ENCODE measurements at regions not wholly inside any gene's neighbourhood (a gene's known extent, or its start where the extent isn't known, plus 50 kb on each side); places are given as distances from the start of the nearest gene placed in this dataset.
"Not testable (repeated sequence)": the region's sequence is repeated elsewhere in the genome, so short reads cannot be mapped to it uniquely, and the experiment has no call there.

GRCh38 chr10:30178356-30178964 is 119.1 kb upstream of the JCAD start:
- in situ Hi-C loops (cut with HindIII; ENCODE audit: low pct_unique_long_range_greater_than_20kb, low sequenced_read_pairs), result no loop called here
- TF ChIP-seq JUND (IDR thresholded peaks at IDR 0.05; ENCODE audit: low read depth), result no peak
- DNase-seq (ENCODE audit: low read depth in 1 of 2, low spot score in 1 of 2), result no peak

GRCh38 chr10:30176776-30177533 is 117.6 kb upstream of the JCAD start:
- no peak for TF ChIP-seq JUND (IDR thresholded peaks at IDR 0.05; ENCODE audit: low read depth)
- in situ Hi-C loops (cut with HindIII; ENCODE audit: low pct_unique_long_range_greater_than_20kb, low sequenced_read_pairs), result no loop called here
- DNase-seq (ENCODE audit: low read depth in 1 of 2, low spot score in 1 of 2), result no peak

GRCh38 chr10:30176182-30176581 is 116.8 kb upstream of the JCAD start:
- in situ Hi-C loops (cut with HindIII; ENCODE audit: low pct_unique_long_range_greater_than_20kb, low sequenced_read_pairs), result no loop called here
- TF ChIP-seq JUND (IDR thresholded peaks at IDR 0.05; ENCODE audit: low read depth), result no peak
- no peak for DNase-seq (ENCODE audit: low read depth in 1 of 2, low spot score in 1 of 2)

DNA sequence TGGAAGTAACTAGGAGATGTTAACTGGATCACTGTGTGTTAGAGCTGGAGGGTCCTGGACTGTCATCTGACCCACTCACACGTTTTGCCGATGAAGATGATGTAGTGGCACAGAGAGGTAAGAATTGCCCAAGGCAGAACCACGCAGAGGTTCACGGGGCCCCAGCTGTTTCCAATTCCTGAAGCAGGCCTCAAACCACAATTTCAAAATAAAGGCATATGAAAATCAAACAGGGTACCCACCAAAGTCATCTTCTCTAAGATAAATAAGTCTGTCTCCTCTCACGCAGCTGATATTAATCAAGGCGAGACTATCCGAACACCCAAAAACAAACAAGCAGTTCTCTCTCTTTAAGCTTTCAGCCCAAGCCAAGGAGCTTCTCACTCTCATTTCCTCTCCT is 113.3 kb upstream of the JCAD start:
- in situ Hi-C loops (cut with HindIII; ENCODE audit: low pct_unique_long_range_greater_than_20kb, low sequenced_read_pairs), result no loop called here
- no peak for TF ChIP-seq JUND (IDR thresholded peaks at IDR 0.05; ENCODE audit: low read depth)
- DNase-seq (ENCODE audit: low read depth in 1 of 2, low spot score in 1 of 2), result no peak

GRCh38 chr10:30172091-30172490 is 112.7 kb upstream of the JCAD start:
- no peak for DNase-seq (ENCODE audit: low read depth in 1 of 2, low spot score in 1 of 2)
- in situ Hi-C loops (cut with HindIII; ENCODE audit: low pct_unique_long_range_greater_than_20kb, low sequenced_read_pairs), result no loop called here
- no peak for TF ChIP-seq JUND (IDR thresholded peaks at IDR 0.05; ENCODE audit: low read depth)

DNA sequence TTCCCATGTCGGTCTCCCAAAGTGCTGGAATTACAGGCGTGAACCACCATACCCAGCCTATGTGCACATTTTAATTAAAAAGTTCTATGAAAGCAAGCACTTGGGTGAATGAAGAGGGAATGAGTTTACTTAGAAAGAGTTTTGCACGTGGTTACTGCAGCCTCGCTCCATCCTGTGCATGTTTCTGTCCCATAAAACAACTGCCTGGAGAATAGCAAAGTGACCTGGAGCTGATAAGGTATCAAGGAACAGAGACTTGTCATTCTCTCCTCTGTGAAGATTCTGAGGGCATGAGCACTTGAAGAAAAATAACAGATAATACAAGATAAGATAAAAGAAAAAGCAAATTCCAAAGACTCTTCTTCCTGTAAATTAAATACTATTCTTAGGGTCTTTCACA is 112.2 kb upstream of the JCAD start:
- TF ChIP-seq JUND (IDR thresholded peaks at IDR 0.05; ENCODE audit: low read depth), result no peak
- no peak for DNase-seq (ENCODE audit: low read depth in 1 of 2, low spot score in 1 of 2)
- in situ Hi-C loops (cut with HindIII; ENCODE audit: low pct_unique_long_range_greater_than_20kb, low sequenced_read_pairs), result no loop called here

DNA sequence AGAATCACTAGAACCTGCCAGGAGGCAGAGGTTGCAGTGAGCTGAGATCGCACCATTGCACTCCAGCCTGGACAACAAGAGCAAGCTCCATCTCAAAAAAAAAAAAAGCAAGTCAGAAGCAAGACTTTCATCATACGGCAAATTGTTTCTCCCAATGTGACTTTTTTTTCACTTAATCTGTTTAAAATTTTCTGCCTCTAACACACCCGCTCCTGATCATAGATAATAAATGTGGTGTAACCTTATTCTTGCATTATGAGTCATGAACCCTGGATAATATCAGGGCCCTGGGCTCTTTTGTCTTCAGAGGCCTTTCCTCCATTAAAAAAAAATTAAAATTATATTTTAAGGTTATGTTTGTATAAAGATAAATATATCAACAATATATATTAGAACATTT is 111.4 kb upstream of the JCAD start:
- no peak for DNase-seq (ENCODE audit: low read depth in 1 of 2, low spot score in 1 of 2)
- in situ Hi-C loops (cut with HindIII; ENCODE audit: low pct_unique_long_range_greater_than_20kb, low sequenced_read_pairs), result no loop called here
- TF ChIP-seq JUND (IDR thresholded peaks at IDR 0.05; ENCODE audit: low read depth), result no peak

DNA sequence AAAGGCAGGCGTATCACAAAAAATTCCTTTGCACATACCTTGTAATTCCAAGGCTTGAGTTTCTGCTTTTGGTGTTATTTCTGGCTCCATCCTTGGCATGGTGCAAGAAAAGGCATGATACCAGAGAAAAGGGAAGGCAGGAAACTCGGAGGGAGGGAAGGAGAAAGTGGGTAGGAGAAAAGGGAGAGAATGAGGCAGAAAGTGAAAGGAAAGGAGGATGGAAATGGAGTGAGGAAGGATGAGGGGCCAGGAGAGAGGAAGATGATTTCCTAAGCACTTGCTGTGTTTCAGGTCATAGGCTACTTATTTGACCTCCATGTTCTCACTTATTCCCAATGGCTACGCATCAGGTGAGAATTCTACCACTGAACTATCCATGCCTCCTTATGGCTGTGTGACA is 110.8 kb upstream of the JCAD start:
- in situ Hi-C loops (cut with HindIII; ENCODE audit: low pct_unique_long_range_greater_than_20kb, low sequenced_read_pairs), result no loop called here
- TF ChIP-seq JUND (IDR thresholded peaks at IDR 0.05; ENCODE audit: low read depth), result no peak
- no peak for DNase-seq (ENCODE audit: low read depth in 1 of 2, low spot score in 1 of 2)

GRCh38 chr10:30169342-30169741 is 110.0 kb upstream of the JCAD start:
- in situ Hi-C loops (cut with HindIII; ENCODE audit: low pct_unique_long_range_greater_than_20kb, low sequenced_read_pairs), result no loop called here
- no peak for DNase-seq (ENCODE audit: low read depth in 1 of 2, low spot score in 1 of 2)
- no peak for TF ChIP-seq JUND (IDR thresholded peaks at IDR 0.05; ENCODE audit: low read depth)

DNA sequence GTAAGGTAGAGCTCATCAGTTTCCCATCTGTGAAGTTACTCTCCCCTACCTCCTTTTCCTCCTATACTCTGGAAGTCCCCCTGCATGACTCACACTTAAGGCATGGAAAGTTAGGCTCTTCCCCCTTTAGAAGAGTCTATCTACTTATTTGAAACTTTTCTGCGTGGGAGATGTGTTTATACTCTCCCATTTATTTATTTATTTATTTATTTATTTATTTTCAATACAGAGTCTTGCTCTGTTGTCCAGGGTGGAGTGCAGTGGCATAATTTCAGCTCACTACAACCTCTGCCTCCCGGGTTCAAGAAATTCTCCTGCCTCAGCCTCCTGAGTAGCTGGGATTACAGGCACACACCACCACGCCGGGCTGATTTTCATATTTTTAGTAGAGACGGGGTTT is 107.5 kb upstream of the JCAD start:
- TF ChIP-seq JUND (IDR thresholded peaks at IDR 0.05; ENCODE audit: low read depth), result no peak
- in situ Hi-C loops (cut with HindIII; ENCODE audit: low pct_unique_long_range_greater_than_20kb, low sequenced_read_pairs), result no loop called here
- no peak for DNase-seq (ENCODE audit: low read depth in 1 of 2, low spot score in 1 of 2)

DNA sequence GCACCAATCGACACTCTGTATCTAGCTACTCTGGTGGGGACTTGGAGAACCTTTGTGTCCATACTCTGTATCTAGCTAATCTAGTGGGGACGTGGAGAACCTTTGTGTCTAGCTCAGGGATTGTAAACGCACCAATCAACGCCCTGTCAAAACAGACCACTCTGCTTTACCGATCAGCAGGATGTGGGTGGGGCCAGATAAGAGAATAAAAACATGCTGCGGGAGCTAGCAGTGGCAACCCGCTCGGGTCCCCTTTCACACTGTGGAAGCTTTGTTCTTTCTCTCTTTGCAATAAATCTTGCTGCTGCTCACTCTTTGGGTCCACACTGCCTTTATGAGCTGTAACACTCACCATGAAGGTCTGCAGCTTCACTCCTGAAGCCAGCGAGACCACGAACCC is 104.0 kb upstream of the JCAD start:
- DNase-seq (ENCODE audit: low read depth in 1 of 2, low spot score in 1 of 2); in situ Hi-C loops (cut with HindIII; ENCODE audit: low pct_unique_long_range_greater_than_20kb, low sequenced_read_pairs): not testable (repeated sequence)

- DNase-seq (ENCODE audit: low read depth in 1 of 2, low spot score in 1 of 2); in situ Hi-C loops (cut with HindIII; ENCODE audit: low pct_unique_long_range_greater_than_20kb, low sequenced_read_pairs): not testable (repeated sequence)
These were observed 103.4 kb upstream of the JCAD start for GRCh38 chr10:30162796-30163195.

DNA sequence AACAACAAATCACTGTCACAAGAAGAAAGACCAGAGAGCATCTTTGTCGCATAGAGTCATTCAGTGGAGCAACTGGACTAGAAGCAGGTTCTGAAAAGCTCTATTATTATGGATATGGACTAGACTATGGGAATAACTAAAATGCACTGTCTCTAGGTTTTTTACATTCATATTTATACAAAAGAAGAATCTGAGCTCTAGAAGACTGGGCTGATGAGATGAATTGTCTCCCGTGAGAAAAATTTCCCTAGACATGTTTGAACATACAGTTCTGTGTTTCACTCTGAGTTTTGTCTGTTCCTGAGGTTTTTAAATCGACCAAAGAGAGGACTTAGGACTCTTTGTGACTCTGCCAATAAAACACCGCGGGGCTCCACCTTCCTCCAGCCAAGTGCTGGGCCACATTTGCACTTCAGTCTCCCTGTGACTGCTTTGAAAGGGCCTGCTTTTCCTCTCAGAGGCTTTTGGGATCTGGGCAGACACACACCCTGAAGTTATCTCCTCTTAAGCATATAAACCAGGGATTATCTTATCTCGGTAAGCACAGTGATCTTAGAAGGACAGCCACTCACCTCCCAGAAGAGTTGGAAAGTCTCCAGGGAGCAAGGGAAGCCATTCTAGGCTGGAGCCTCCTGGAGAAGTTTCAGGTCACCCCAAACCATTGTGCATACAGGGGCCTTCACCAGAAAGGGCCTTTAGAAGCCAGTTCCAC is 101.0 kb upstream of the JCAD start:
- TF ChIP-seq JUND (IDR thresholded peaks at IDR 0.05; ENCODE audit: low read depth), result no peak
- in situ Hi-C loops (cut with HindIII; ENCODE audit: low pct_unique_long_range_greater_than_20kb, low sequenced_read_pairs), result no loop called here
- DNase-seq (ENCODE audit: low read depth in 1 of 2, low spot score in 1 of 2), result no peak

DNA sequence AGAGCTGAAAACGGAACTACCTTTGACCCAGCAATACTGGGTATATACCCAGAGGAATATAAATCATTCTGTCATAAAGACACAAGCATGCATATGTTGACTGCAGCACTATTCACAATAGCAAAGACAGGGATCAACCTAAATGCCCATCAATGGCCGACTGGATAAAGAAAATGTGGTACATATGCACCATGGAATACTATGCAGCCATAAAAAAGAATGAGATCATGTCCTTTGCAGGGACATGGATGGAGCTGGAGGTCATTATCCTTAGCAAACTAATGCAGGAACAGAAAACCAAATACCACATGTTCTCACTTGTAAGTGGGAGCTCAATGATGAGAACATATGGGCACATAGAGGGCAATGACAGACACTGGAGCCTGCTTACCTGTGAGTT is 100.2 kb upstream of the JCAD start:
- in situ Hi-C loops (cut with HindIII; ENCODE audit: low pct_unique_long_range_greater_than_20kb, low sequenced_read_pairs); DNase-seq (ENCODE audit: low read depth in 1 of 2, low spot score in 1 of 2): not testable (repeated sequence)

All from T47D (cell line).